B cell (primary cell): ENCODE measurements at regions not wholly inside any gene's neighbourhood (a gene's known extent, or its start where the extent isn't known, plus 50 kb on each side); places are given as distances from the start of the nearest gene placed in this dataset.

Experiments used
- ATAC-seq: fragments of 200-7000 bp; cut with Tn5 transposase; one replicate; pipeline ENCODE4 v1.10.0; 2021; ENCODE audit warnings: low read depth, mild to moderate bottlenecking, moderate number of reproducible peaks, moderate library complexity
- CTCF ChIA-PET: fragments of 350-600 bp; sonication (Branson Sonifier 250); formaldehyde crosslinking; loops from one replicate; lab custom pipeline; 2021; ENCODE audit warnings: antibody characterized with exemption, inconsistent platforms; lab: Charles Lee
- POLR2A ChIA-PET: fragments of 350-600 bp; sonication (Branson Sonifier 250); formaldehyde crosslinking; loops from one replicate; lab custom pipeline; 2021; ENCODE audit warnings: antibody characterized with exemption; lab: Charles Lee
- DNase-seq: peaks from one replicate; pipeline ENCODE4 v3.0.0; 2013
- H2AFZ ChIP-seq: 2 replicates; pipeline ENCODE4 v1.6.1; 2012; ENCODE audit warnings: mild to moderate bottlenecking, low read depth, low read length; ENCODE audit not compliant: insufficient read depth, poor library complexity, severe bottlenecking
- H3K27ac ChIP-seq, 2 donors: 1 replicate in 1 of 2; 2 replicates in 1 of 2; pipeline ENCODE4 v1.5.1; 2012 to 2013; ENCODE audit warnings: low read length in 2 of 2, mild to moderate bottlenecking in 2 of 2, moderate library complexity in 1 of 2
- H3K27me3 ChIP-seq, 4 experiments: fragments of 200-600 bp in 1 of 4; sonication (generic) in 1 of 4; replicated peaks in 1 of 4; 1 replicate in 2 of 4; 2 replicates in 2 of 4; pipeline versions ENCODE4 v1.6.1 to v1.7.0; 2013 to 2016; ENCODE audit warnings: low read length in 3 of 4, mild to moderate bottlenecking in 2 of 4, mixed read lengths in 1 of 4, moderate library complexity in 1 of 4; ENCODE audit not compliant: insufficient read depth in 4 of 4, control insufficient read depth in 3 of 4; ENCODE audit errors: control extremely low read depth in 1 of 4
- H3K36me3 ChIP-seq, 2 experiments: replicated peaks in 1 of 2; 1 replicate in 1 of 2; 2 replicates in 1 of 2; pipeline versions ENCODE4 v1.6.1 to v1.7.1; 2013; ENCODE audit warnings: low read length in 1 of 2; ENCODE audit not compliant: insufficient read depth in 2 of 2, control insufficient read depth in 1 of 2; ENCODE audit errors: control extremely low read depth in 1 of 2, extremely low read depth in 1 of 2
- H3K4me1 ChIP-seq, 2 donors: fragments of 200-600 bp in 1 of 2; sonication (generic) in 1 of 2; 1 replicate in 1 of 2; 2 replicates in 1 of 2; pipeline versions ENCODE4 v1.5.1 to v1.6.1; 2013 to 2017; ENCODE audit warnings: low read length in 2 of 2; ENCODE audit not compliant: control insufficient read depth in 2 of 2, insufficient read depth in 2 of 2
- H3K4me2 ChIP-seq: replicated peaks from 2 replicates; pipeline ENCODE3; 2012; ENCODE audit warnings: mild to moderate bottlenecking, low read depth, low read length; ENCODE audit not compliant: poor library complexity, severe bottlenecking
- H3K4me3 ChIP-seq, 5 experiments: fragments of 200-600 bp in 1 of 5; sonication (generic) in 1 of 5; 1 replicate in 3 of 5; 2 replicates in 2 of 5; pipeline versions ENCODE4 v1.5.1 to v1.7.0; 2011 to 2016; ENCODE audit warnings: low read length in 4 of 5, mild to moderate bottlenecking in 4 of 5, low read depth in 2 of 5, control low read depth in 1 of 5, moderate library complexity in 1 of 5; ENCODE audit not compliant: insufficient read depth in 1 of 5; ENCODE audit errors: control extremely low read depth in 1 of 5, extremely low read depth in 1 of 5
- H3K79me2 ChIP-seq: fragments of 200-600 bp; sonication (generic); one replicate; pipeline ENCODE4 v1.6.0; 2016; ENCODE audit warnings: low read length; ENCODE audit not compliant: control insufficient read depth, insufficient read depth
- H3K9ac ChIP-seq: fragments of 200-600 bp; sonication (generic); 2 replicates; pipeline ENCODE4 v1.6.1; 2017; ENCODE audit warnings: mild to moderate bottlenecking, low read length, moderate library complexity
- H3K9me3 ChIP-seq, 3 donors: one replicate each; pipeline versions ENCODE4 v1.6.1 to v1.7.1; 2013; ENCODE audit warnings: low read length in 2 of 3; ENCODE audit not compliant: control insufficient read depth in 2 of 3, insufficient read depth in 1 of 3; ENCODE audit errors: control extremely low read depth in 1 of 3
- H4K20me1 ChIP-seq: 2 replicates; pipeline ENCODE4 v1.6.0; 2012; ENCODE audit warnings: mild to moderate bottlenecking, low read length; ENCODE audit not compliant: insufficient read depth, control insufficient read depth, poor library complexity, severe bottlenecking
- H3K27ac Mint-ChIP-seq: one replicate; pipeline ENCODE4 v1.8.0; 2021; ENCODE audit warnings: mixed read lengths
- H3K27me3 Mint-ChIP-seq: one replicate; pipeline ENCODE4 v1.8.0; 2021; ENCODE audit warnings: mixed read lengths
- H3K4me1 Mint-ChIP-seq: one replicate; pipeline ENCODE4 v1.8.0; 2021; ENCODE audit warnings: mixed read lengths
- H3K4me3 Mint-ChIP-seq: one replicate; pipeline ENCODE4 v1.8.0; 2021; ENCODE audit warnings: mixed read lengths
- H3K9me3 Mint-ChIP-seq: one replicate; pipeline ENCODE4 v1.8.0; 2022; ENCODE audit warnings: mixed read lengths; ENCODE audit not compliant: insufficient read depth
- CTCF ChIP-seq: fragments of 200-600 bp; IDR thresholded peaks from one replicate; pipeline ENCODE4 v1.8.0; 2022; ENCODE audit warnings: antibody characterized with exemption, mild to moderate bottlenecking
- EZH2 ChIP-seq: IDR thresholded peaks from 2 replicates; pipeline ENCODE4 v1.6.1; 2012; ENCODE audit warnings: borderline replicate concordance, low read depth, mild to moderate bottlenecking, moderate library complexity, low read length; ENCODE audit not compliant: insufficient read depth, poor library complexity, severe bottlenecking
- WGBS: methylation state at CpG from one replicate; pipeline ENCODE4 v1.1.5; 2013; ENCODE audit warnings: missing lambda C conversion rate; ENCODE audit not compliant: insufficient coverage; 5-methylcytosine and 5-hydroxymethylcytosine counted together
- intact Hi-C: fragments of 100-400 bp; cut with micrococcal nuclease; formaldehyde crosslinking; loops from one replicate; pipeline ENCODE4 v1.10.0; 2022

- Histone ChIP-seq H4K20me1 (no peaks in the 10 kb centered on the region), H3K4me2 (no peak overlapping the region), H3K9ac (no peak overlapping the region), H3K27ac (no peak overlapping the region), H3K79me2 (no peaks in the 10 kb centered on the region), H3K4me3 (no peak overlapping the region), H3K36me3 (no peaks in the 10 kb centered on the region), H2AFZ (no peak overlapping the region), H3K4me1 (no peaks in the 10 kb centered on the region), H3K9me3 (peaks cover 0 to 14% (median 0%) of the 10 kb centered on the region in 3 donors), H3K27me3 (no peaks in the 10 kb centered on the region)
- TF ChIP-seq EZH2 (no peak), CTCF (no peak)
- Mint-ChIP-seq H3K4me1 (no peaks in the 10 kb centered on the region), H3K9me3 (no peaks in the 10 kb centered on the region), H3K27ac (no peak overlapping the region), H3K27me3 (no peaks in the 10 kb centered on the region), H3K4me3 (no peak overlapping the region)
- ATAC-seq (no peak), DNase-seq (no peak)
- WGBS, result 94% methylated on average over 3 of the region's 4 CpGs
- CTCF ChIA-PET, result no interaction called here
- intact Hi-C loops, result no loop called here
- POLR2A ChIA-PET, result no interaction called here
Observed at GRCh38 chr4:134773497-134774000, 572.0 kb upstream of the PABPC4L start.

- H3K9me3 ChIP-seq, result peaks cover 0 to 4% (median 0%) of the 10 kb centered on the region in 3 donors
- H3K27me3 Mint-ChIP-seq, result no peaks in the 10 kb centered on the region
Observed at GRCh38 chr4:134762053-134762452, 560.5 kb upstream of the PABPC4L start.

More at GRCh38 chr4:134762053-134762452, 560.5 kb upstream of the PABPC4L start:
- no peak for ATAC-seq
- no peaks in the 10 kb centered on the region for H3K4me1 Mint-ChIP-seq
- no peaks in the 10 kb centered on the region for H3K27me3 ChIP-seq
- no peaks in the 10 kb centered on the region for H3K36me3 ChIP-seq
- no peak overlapping the region for H3K27ac ChIP-seq
- H3K4me2 ChIP-seq, result no peak overlapping the region
- no peak for TF ChIP-seq EZH2
- ChIA-PET CTCF (no interaction called here), POLR2A (no interaction called here)
- H3K4me1 ChIP-seq, result no peaks in the 10 kb centered on the region
- no peaks in the 10 kb centered on the region for H3K9me3 Mint-ChIP-seq
- no peak for DNase-seq
- no peak overlapping the region for H2AFZ ChIP-seq
- WGBS, result 81% methylated on average over 3 of the region's 4 CpGs
- intact Hi-C loops, result no loop called here
- no peak overlapping the region for H3K4me3 Mint-ChIP-seq
- H3K4me3 ChIP-seq, result no peak overlapping the region
- no peak overlapping the region for H3K9ac ChIP-seq
- no peak overlapping the region for H3K27ac Mint-ChIP-seq
- H3K79me2 ChIP-seq, result no peaks in the 10 kb centered on the region
- no peaks in the 10 kb centered on the region for H4K20me1 ChIP-seq
